ENCODE measurements at regions not wholly inside any gene's neighbourhood (a gene's known extent, or its start where the extent isn't known, plus 50 kb on each side); places are given as distances from the start of the nearest gene placed in this dataset.

DNA sequence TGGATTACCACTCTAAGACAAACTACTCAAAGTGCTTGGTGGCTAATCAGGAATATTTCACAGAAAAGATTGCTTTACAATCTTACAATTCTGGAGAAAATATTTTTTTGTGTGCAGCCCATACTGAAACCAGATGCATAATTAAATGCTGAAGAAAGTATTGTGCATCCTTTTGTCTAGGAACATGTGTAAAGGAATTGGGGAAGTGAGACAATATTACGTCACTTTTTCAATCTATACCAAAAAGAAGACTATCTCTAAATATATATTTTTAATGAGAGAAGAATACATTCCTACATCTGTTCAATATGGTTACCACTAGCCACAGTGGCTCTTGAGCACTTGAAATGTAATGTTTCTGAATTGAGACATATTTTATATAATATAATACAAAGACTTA lies 992.5 kb upstream of the ADGRB3 start:
- POLR2A ChIA-PET = no interaction called here
- CTCF ChIA-PET = no interaction called here
- DNase-seq (ENCODE audit: low read depth in 1 of 2, low spot score in 1 of 2) (no peak), FAIRE-seq (no peak), ATAC-seq (no peak)
- Histone ChIP-seq H3K4me2 (no peak overlapping the region), H3K27ac (no peak overlapping the region), H3K9me3 (no peaks in the 10 kb centered on the region), H3K4me1 (no peaks in the 10 kb centered on the region), H3K4me3 (no peak overlapping the region)
- 48% methylated on average over 1 of the region's 1 CpG for WGBS (ENCODE audit: missing lambda C conversion rate)
- TF ChIP-seq RNF2 (IDR thresholded peaks at IDR 0.05; ENCODE audit: borderline replicate concordance, low read depth) = no peak

DNA sequence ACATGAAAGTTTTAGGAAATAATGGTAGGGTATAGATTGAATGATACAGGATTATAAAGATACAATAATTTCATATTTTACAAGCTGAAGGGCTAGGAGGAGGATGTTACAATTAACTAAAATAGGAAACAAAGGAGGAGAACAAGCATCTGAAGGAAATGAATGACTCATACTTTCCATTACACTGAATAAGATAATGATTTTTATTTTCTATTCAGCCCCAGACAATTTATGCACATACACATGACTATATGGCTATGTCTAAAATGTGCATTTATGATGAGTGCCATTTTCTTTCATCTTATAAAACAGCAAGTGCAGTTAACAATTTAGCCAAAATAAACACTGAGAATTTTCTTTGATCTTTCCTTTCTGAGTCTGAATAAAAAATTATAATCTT lies 994.6 kb upstream of the ADGRB3 start:
- FAIRE-seq (no peak), DNase-seq (ENCODE audit: low read depth in 1 of 2, low spot score in 1 of 2) (no peak), ATAC-seq (no peak)
- ChIA-PET POLR2A (no interaction called here), CTCF (no interaction called here)
- Histone ChIP-seq H3K4me1 (no peaks in the 10 kb centered on the region), H3K4me3 (no peak overlapping the region), H3K9me3 (no peaks in the 10 kb centered on the region), H3K4me2 (no peak overlapping the region), H3K27ac (no peak overlapping the region)
- TF ChIP-seq ZC3H11A (IDR thresholded peaks at IDR 0.05) (no peak), ESRRA (IDR thresholded peaks at IDR 0.05; ENCODE audit: borderline replicate concordance, low read length) (no peak), NPAS2 (CRISPR knock-in tag; IDR thresholded peaks at IDR 0.05; ENCODE audit: borderline replicate concordance) (no peak), GATA3 (IDR thresholded peaks at IDR 0.05; ENCODE audit: borderline replicate concordance) (no peak), KDM5A (IDR thresholded peaks at IDR 0.05) (no peak), MAFK (IDR thresholded peaks at IDR 0.05; ENCODE audit: partially characterized antibody) (no peak), RARB (CRISPR knock-in tag; IDR thresholded peaks at IDR 0.05) (no peak)
- TF ChIP-seq, protein P1, sequence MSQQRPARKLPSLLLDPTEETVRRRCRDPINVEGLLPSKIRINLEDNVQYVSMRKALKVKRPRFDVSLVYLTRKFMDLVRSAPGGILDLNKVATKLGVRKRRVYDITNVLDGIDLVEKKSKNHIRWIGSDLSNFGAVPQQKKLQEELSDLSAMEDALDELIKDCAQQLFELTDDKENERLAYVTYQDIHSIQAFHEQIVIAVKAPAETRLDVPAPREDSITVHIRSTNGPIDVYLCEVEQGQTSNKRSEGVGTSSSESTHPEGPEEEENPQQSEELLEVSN (IDR thresholded peaks at IDR 0.05; ENCODE audit: borderline replicate concordance, low read depth) = no peak

DNA sequence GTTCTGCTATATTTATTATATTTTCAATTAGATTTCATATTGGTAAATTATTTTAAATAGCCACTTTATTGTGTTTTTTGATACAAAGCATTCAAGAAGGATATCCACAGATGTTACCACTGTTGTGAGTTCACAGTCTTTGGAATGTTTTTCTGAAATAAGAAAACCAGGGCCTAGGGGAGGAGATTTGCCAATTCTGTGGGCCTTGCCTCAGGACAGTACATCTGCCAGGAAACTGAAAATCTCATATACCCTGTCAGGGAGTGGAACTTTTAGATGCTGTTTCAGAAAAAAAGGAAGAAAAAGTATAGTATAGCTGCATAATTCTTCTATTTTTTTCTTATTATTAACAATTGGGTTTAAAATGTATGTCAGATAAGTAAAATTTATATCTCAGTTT lies 995.9 kb upstream of the ADGRB3 start:
- FAIRE-seq = no peak
- CTCF ChIA-PET = no interaction called here
- no peak overlapping the region for H3K4me3 ChIP-seq
- H3K9me3 ChIP-seq = no peaks in the 10 kb centered on the region
- no peaks in the 10 kb centered on the region for H3K4me1 ChIP-seq
- no peak overlapping the region for H3K27ac ChIP-seq
- no peak overlapping the region for H3K4me2 ChIP-seq
- POLR2A ChIA-PET = no interaction called here
- TF ChIP-seq ELK1 (IDR thresholded peaks at IDR 0.05; ENCODE audit: low read depth, low read length) = no peak
- TF ChIP-seq, protein P2, sequence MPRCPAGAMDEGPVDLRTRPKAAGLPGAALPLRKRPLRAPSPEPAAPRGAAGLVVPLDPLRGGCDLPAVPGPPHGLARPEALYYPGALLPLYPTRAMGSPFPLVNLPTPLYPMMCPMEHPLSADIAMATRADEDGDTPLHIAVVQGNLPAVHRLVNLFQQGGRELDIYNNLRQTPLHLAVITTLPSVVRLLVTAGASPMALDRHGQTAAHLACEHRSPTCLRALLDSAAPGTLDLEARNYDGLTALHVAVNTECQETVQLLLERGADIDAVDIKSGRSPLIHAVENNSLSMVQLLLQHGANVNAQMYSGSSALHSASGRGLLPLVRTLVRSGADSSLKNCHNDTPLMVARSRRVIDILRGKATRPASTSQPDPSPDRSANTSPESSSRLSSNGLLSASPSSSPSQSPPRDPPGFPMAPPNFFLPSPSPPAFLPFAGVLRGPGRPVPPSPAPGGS (IDR thresholded peaks at IDR 0.05) = no peak
- TF ChIP-seq ESRRA (IDR thresholded peaks at IDR 0.05; ENCODE audit: borderline replicate concordance, low read length) = no peak
- TF ChIP-seq JUN (IDR thresholded peaks at IDR 0.05) = no peak
- TF ChIP-seq POLR2A (IDR thresholded peaks at IDR 0.05; ENCODE audit: low read length) = no peak
- DNase-seq (ENCODE audit: low read depth in 1 of 2, low spot score in 1 of 2) = no peak
- no peak for ATAC-seq

- TF ChIP-seq FOXS1 (CRISPR knock-in tag; IDR thresholded peaks at IDR 0.05) (no peak), SMC3 (IDR thresholded peaks at IDR 0.05) (no peak), ELK1 (IDR thresholded peaks at IDR 0.05; ENCODE audit: low read depth, low read length) (no peak), ZNF302 (CRISPR knock-in tag; IDR thresholded peaks at IDR 0.05) (no peak), ESRRA (IDR thresholded peaks at IDR 0.05; ENCODE audit: borderline replicate concordance, low read length) (no peak), ZFP36 (IDR thresholded peaks at IDR 0.05; ENCODE audit: borderline replicate concordance, partially characterized antibody) (no peak), KDM1A (IDR thresholded peaks at IDR 0.05; ENCODE audit: low read depth) (no peak), FOSB (CRISPR knock-in tag; IDR thresholded peaks at IDR 0.05) (no peak), MYC (IDR thresholded peaks at IDR 0.05; ENCODE audit: borderline replicate concordance, low read length) (no peak), TP53 (CRISPR knock-in tag; IDR thresholded peaks at IDR 0.05) (no peak), HOXB5 (CRISPR knock-in tag; IDR thresholded peaks at IDR 0.05) (no peak), KDM5A (IDR thresholded peaks at IDR 0.05) (no peak), EHF (CRISPR knock-in tag; IDR thresholded peaks at IDR 0.05) (no peak), NPAS2 (CRISPR knock-in tag; IDR thresholded peaks at IDR 0.05; ENCODE audit: borderline replicate concordance) (no peak), CHD4 (IDR thresholded peaks at IDR 0.05; ENCODE audit: borderline replicate concordance) (no peak), CHD2 (IDR thresholded peaks at IDR 0.05; ENCODE audit: low read length, partially characterized antibody) (no peak), CBX8 (IDR thresholded peaks at IDR 0.05) (no peak)
- TF ChIP-seq, protein P3, sequence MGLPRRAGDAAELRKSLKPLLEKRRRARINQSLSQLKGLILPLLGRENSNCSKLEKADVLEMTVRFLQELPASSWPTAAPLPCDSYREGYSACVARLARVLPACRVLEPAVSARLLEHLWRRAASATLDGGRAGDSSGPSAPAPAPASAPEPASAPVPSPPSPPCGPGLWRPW (IDR thresholded peaks at IDR 0.05) = no peak
- TF ChIP-seq, protein P2 (IDR thresholded peaks at IDR 0.05) = no peak
- ATAC-seq (no peak), DNase-seq (ENCODE audit: low read depth in 1 of 2, low spot score in 1 of 2) (no peak), FAIRE-seq (no peak)
- H3K9me3 ChIP-seq = no peaks in the 10 kb centered on the region
- CTCF ChIA-PET = no interaction called here
- POLR2A ChIA-PET = no interaction called here
- WGBS (ENCODE audit: missing lambda C conversion rate) = 28% methylated on average over 2 of the region's 2 CpGs
- no peaks in the 10 kb centered on the region for H3K4me1 ChIP-seq
- H3K4me3 ChIP-seq = no peak overlapping the region
- no peak overlapping the region for H3K4me2 ChIP-seq
- H3K27ac ChIP-seq = no peak overlapping the region
Measured at GRCh38 chr6:67634199-67634598, 1000.9 kb upstream of the ADGRB3 start.

Measured in A549 (cell line).